GM10248 (cell line): ENCODE measurements at regions not wholly inside any gene's neighbourhood (a gene's known extent, or its start where the extent isn't known, plus 50 kb on each side); places are given as distances from the start of the nearest gene placed in this dataset.

ENCODE experiments used
- CTCF ChIA-PET: fragments of 300-600 bp; sonication (Branson Sonifier 250); formaldehyde crosslinking; extraction: SDS; loops from one replicate; lab custom pipeline; 2021; ENCODE audit warnings: antibody characterized with exemption; lab: Yijun Ruan, JAX
- POLR2A ChIA-PET: fragments of 350-650 bp; sonication (Branson Sonifier 250); formaldehyde crosslinking; extraction: SDS; loops from one replicate; lab custom pipeline; 2020; ENCODE audit warnings: antibody characterized with exemption; lab: Yijun Ruan, JAX
- DNase-seq: peaks from one replicate; pipeline ENCODE4 v3.0.0; 2012; ENCODE audit errors: extremely low spot score
- TF ChIP-seq, protein P1 (sequence below): IDR thresholded peaks from 2 replicates; pipeline ENCODE4 v1.5.1; 2012; ENCODE audit warnings: mild to moderate bottlenecking, low read depth; ENCODE audit errors: extremely low read depth, missing control alignments, control extremely low read depth

DNA sequence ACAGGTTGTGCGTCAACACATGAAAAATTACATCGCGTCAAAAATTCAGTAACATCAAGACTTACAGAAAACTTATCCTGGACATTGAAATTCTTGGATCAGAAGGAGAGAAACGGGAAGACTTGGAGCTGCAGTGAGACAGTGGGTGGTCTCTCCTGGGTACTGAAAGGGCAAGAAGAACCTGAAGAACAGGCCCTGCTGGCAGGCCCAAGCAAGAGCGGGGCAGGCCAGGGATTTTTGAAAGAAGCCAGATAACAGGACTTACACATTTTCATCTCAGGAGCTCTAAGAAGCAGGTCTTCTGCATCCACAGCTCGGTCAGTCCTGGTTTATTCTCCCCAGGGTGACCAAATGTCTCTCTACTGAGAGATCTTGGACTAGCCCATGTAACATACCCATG lies 466.5 kb upstream of the SOX5 start:
- TF ChIP-seq, protein P1, sequence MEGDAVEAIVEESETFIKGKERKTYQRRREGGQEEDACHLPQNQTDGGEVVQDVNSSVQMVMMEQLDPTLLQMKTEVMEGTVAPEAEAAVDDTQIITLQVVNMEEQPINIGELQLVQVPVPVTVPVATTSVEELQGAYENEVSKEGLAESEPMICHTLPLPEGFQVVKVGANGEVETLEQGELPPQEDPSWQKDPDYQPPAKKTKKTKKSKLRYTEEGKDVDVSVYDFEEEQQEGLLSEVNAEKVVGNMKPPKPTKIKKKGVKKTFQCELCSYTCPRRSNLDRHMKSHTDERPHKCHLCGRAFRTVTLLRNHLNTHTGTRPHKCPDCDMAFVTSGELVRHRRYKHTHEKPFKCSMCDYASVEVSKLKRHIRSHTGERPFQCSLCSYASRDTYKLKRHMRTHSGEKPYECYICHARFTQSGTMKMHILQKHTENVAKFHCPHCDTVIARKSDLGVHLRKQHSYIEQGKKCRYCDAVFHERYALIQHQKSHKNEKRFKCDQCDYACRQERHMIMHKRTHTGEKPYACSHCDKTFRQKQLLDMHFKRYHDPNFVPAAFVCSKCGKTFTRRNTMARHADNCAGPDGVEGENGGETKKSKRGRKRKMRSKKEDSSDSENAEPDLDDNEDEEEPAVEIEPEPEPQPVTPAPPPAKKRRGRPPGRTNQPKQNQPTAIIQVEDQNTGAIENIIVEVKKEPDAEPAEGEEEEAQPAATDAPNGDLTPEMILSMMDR: no peak
- ChIA-PET CTCF (interaction anchor here (1.3 to 3.0 kb wide), 3 partner anchors 10 to 24 kb away, joined by 4 to 8 read pairs (median 6); no protein-coding TSS in a partner anchor), POLR2A (no interaction called here)
- no peak for DNase-seq

DNA sequence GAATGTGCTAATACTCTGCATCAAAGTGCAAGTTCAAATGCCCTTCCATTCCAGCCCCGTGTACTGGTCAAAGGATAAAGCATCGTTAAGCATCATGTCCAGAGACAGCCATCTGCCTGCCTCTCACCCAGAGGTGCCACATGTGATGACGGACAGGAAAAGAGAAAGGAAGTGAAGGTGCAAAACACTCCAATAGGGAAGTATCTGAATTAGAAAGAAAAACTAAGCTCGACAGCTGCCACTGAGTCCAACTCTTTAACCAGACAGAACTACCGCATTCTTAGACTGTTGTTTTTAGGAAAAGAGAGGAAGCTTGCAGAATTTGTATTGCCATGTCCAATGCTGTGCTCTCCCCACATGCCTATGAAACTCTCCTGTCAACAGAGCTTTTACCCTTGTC lies 465.0 kb upstream of the SOX5 start:
- CTCF ChIA-PET: interaction anchor here (3.0 kb wide), 1 partner anchor 8 kb away, joined by 8 read pairs; no protein-coding TSS in a partner anchor
- TF ChIP-seq, protein P1: no peak
- no peak for DNase-seq
- POLR2A ChIA-PET: no interaction called here

DNA sequence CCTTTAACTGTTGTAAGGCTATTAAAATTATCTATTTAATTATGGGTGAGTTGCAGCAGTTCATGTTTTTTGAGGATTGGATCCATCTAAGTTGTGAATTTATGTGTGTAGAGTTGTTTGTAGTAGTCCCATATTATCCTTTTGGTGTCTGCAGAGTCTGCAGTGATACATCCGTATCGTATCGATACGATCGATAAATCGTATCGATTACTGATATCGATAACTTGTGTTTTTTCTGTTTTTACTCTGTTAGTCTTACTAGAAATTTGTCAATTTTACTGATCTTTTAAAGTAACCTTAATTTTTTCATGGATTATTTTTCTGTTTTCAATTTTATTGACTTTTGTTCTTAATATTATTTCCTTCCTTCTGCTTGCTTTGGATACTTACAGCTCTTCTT lies 462.5 kb upstream of the SOX5 start:
- ChIA-PET POLR2A (no interaction called here), CTCF (no interaction called here)
- TF ChIP-seq, protein P1: no peak
- DNase-seq: no peak

DNA sequence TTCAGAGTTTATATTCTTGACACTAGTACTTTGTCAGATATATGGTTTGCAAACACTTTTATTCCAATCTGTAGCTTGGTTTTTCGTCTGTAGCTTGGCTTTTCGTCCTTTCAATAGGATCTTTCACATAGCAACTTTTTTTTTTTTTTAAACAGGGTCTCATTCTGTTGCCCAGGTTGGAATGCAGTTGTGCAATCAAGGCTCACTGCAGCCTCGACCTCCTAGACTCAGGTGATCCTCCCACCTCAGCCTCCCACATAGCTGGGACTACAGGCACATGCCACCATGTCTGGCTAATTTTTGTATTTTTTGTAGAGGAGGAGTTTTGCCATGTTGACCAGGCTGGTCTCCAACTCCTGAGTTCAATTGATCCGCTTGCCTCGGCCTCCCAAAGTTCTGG lies 460.4 kb upstream of the SOX5 start:
- ChIA-PET POLR2A (no interaction called here), CTCF (interaction anchor here (1.9 kb wide), 1 partner anchor 11 kb away, joined by 4 read pairs; no protein-coding TSS in a partner anchor)
- DNase-seq: no peak
- TF ChIP-seq, protein P1: no peak

DNA sequence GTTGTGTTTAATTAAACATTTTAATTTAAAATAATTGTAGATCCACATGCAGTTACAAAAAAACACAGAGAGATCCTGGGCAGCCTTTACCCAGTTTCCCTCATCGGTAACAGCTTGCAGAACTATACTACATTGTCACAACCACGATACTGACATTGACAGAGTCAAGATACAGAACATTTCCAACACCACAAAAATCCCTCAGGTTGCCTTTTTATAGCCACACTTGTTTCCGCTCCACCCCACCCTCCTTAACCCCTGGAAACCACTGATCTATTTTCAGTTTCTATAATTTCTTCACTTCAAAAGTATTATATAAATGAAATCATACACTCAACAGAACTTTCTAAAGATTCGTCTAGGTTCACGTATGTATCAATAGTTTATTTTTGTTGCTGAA lies 458.8 kb upstream of the SOX5 start:
- DNase-seq: no peak
- TF ChIP-seq, protein P1: no peak
- ChIA-PET CTCF (no interaction called here), POLR2A (no interaction called here)

DNA sequence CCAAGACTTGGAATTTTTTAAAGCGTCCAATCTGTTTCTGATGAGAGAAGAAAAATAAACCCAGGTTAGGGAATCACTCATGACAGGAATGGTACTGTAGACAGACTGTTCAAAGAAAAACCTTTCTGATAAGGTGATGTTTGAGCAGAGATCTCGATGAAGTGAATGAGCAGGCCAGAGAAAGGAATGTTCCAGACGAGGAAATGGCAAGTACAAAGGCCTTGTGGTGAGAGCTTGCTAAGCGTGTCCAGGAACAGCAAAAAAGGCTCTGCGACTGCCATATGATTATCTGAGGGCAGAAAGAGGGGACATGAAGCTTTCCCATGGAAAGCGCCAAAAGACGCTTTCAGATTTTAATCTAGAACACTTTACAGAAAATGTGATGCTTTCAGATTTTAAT lies 458.4 kb upstream of the SOX5 start:
- CTCF ChIA-PET: interaction anchor here (0.7 kb wide), 1 partner anchor 12 kb away, joined by 3 read pairs; no protein-coding TSS in a partner anchor
- TF ChIP-seq, protein P1: no peak
- no peak for DNase-seq
- POLR2A ChIA-PET: interaction anchor here (0.6 kb wide), 1 partner anchor 35 kb away, joined by 7 read pairs; no protein-coding TSS in a partner anchor
